ENCODE measurements at regions not wholly inside any gene's neighbourhood (a gene's known extent, or its start where the extent isn't known, plus 50 kb on each side); places are given as distances from the start of the nearest gene placed in this dataset. TPM values are rescaled to one million over a fixed set of nuclear protein-coding genes. Genes with fewer than 3 reads are reported as not detected.

DNA sequence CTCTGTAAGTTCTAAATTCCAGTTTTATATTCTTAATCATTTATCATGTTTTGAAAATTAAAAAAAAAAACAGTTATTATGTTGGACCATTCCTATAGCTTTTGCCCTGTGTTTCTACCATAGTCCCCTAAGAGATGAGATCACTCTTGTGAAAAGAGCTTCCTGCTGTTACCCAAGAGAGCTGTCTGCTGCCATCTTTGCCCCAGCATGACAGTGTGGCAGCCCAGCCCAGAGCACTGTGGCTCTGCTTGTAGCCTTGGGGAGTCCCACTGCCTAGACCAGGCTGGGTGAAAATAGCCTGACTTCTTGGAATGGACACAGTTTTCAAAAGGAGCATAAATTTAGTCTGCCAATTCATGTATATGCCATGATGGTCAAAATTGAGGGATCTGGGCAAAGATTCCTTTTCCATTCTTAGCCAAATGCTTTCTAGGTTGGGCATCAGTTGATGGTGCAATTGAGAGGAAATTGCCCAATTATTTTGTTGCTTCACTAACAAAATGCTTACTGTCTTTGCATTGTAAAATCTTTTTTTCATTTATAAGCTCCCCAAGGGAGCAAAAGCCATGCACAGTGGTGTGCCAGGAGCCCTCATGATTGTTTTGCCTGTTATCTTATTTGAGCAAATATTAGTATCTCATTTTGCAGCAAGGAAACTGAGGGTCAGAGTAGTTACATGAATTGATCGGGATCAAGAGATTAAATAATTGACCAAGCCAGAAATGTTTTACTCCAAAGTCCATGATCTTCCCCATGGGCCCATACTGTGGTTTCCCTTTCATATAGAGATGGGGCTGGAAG, 72.8 kb downstream of the ETS2 start:
- no peaks in the 10 kb centered on the region for H4K20me1 ChIP-seq (ENCODE audit: insufficient read depth)
- H3K4me3 ChIP-seq: no peak overlapping the region
- WGBS, 2 experiments (ENCODE audit: low coverage in 1 of 2, low lambda C conversion rate in 2 of 2, missing lambda C conversion rate in 2 of 2): 94 to 95% methylated on average over 1 of the region's 1 CpG
- no peak overlapping the region for H3K27ac ChIP-seq
- H3F3A ChIP-seq (ENCODE audit: insufficient read depth): peaks cover 10% of the 10 kb centered on the region
- no peak overlapping the region for H2AFZ ChIP-seq
- H3K9me3 ChIP-seq (ENCODE audit: low read depth): peaks cover 4% of the 10 kb centered on the region
- no peaks in the 10 kb centered on the region for H3K79me2 ChIP-seq (ENCODE audit: insufficient read depth)
- no peak overlapping the region for H3K9ac ChIP-seq
- no peaks in the 10 kb centered on the region for H3K36me3 ChIP-seq (ENCODE audit: low read depth)
- peaks cover 3% of the 10 kb centered on the region; the same call in 1 of the 2 replicates for H3K4me1 ChIP-seq (ENCODE audit: insufficient read depth)
- no peaks in the 10 kb centered on the region for H3K9me2 ChIP-seq (ENCODE audit: insufficient read depth)
- peak; percentile 47 for DNase-seq
- TF ChIP-seq EZH2 (IDR thresholded peaks at IDR 0.05; ENCODE audit: insufficient read depth, poor library complexity, severe bottlenecking) (no peak), EZH2phosphoT487 (IDR thresholded peaks at IDR 0.05; ENCODE audit: insufficient read depth, low read depth) (no peak)
- H3K4me2 ChIP-seq (ENCODE audit: unreplicated experiment): no peak overlapping the region
- in situ Hi-C loops (cut with MboI): no loop called here
- no peaks in the 10 kb centered on the region for H3K27me3 ChIP-seq (replicated peaks; ENCODE audit: insufficient read depth)

DNA sequence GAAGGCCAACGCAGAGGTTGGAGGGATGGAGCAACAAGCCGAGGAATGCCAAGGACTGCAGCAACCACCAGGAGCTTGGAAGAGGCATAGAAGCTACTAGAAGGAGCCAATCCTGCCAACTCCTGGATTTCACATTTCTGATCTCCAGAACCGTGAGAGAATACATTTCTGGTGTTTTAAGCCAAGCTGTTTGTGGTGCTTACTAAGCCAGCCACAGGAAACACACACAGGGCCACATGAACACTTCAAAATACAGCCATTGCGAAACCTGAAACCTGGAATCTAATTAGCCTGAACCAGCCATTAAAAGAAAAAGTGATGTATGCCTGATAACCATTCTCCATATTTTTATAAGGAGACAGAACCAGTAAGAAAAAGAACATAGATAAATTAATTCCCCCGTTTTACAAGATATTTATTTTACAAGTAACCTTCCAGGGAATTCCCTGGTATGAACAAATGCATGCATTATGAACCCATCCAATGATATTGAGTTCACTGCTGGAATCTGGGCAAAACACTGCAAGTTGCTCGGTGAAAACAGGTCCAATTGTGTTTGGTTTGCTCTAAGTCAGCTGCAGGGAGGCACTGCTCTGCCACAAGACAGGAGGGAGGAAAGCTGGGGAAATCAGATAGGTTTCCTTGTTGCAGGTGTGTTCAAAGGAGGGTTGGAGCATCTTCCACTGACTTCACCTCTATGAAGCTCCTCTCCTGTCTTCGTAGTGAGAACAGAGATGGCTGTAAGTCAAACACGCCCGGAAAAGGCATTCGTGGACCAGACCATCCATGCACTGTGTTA, 70.2 kb downstream of the ETS2 start:
- H3K4me1 ChIP-seq (ENCODE audit: insufficient read depth): peaks cover 3% of the 10 kb centered on the region; the same call in 1 of the 2 replicates
- in situ Hi-C loops (cut with MboI): no loop called here
- no peaks in the 10 kb centered on the region for H3K9me3 ChIP-seq (ENCODE audit: low read depth)
- H3K9me2 ChIP-seq (ENCODE audit: insufficient read depth): no peaks in the 10 kb centered on the region
- no peaks in the 10 kb centered on the region for H3K36me3 ChIP-seq (ENCODE audit: low read depth)
- no peak overlapping the region for H3K4me2 ChIP-seq (ENCODE audit: unreplicated experiment)
- DNase-seq: peak; percentile 82
- H4K20me1 ChIP-seq (ENCODE audit: insufficient read depth): no peaks in the 10 kb centered on the region
- H2AFZ ChIP-seq: no peak overlapping the region
- no peak overlapping the region for H3K9ac ChIP-seq
- no peaks in the 10 kb centered on the region for H3K79me2 ChIP-seq (ENCODE audit: insufficient read depth)
- H3K27ac ChIP-seq: no peak overlapping the region
- peaks cover 10% of the 10 kb centered on the region for H3F3A ChIP-seq (ENCODE audit: insufficient read depth)
- no peaks in the 10 kb centered on the region for H3K27me3 ChIP-seq (replicated peaks; ENCODE audit: insufficient read depth)
- H3K4me3 ChIP-seq: no peak overlapping the region
- TF ChIP-seq EZH2phosphoT487 (IDR thresholded peaks at IDR 0.05; ENCODE audit: insufficient read depth, low read depth): no peak
- no peak for TF ChIP-seq EZH2 (IDR thresholded peaks at IDR 0.05; ENCODE audit: insufficient read depth, poor library complexity, severe bottlenecking)
- 83% methylated on average over 10 of the region's 10 CpGs for WGBS, 2 experiments (ENCODE audit: low coverage in 1 of 2, low lambda C conversion rate in 2 of 2, missing lambda C conversion rate in 2 of 2)

Small RNA genes in the stretch of these regions (small RNA-seq; reads per million reads assigned to genes)
- not detected for gene RF00091 (ENCODE audit: low read depth, low replicate concordance)

Data from GM23248 (cell line).